G401 (cell line): ENCODE measurements at regions not wholly inside any gene's neighbourhood (a gene's known extent, or its start where the extent isn't known, plus 50 kb on each side); places are given as distances from the start of the nearest gene placed in this dataset.
"Not testable (repeated sequence)": the region's sequence is repeated elsewhere in the genome, so short reads cannot be mapped to it uniquely, and the experiment has no call there.

ENCODE experiments used
- DNase-seq: peaks from one replicate; pipeline ENCODE4 v3.0.0-alpha.2; 2015; ENCODE audit warnings: low spot score
- in situ Hi-C: cut with HindIII; loops from 2 replicates; pipeline ENCODE4 v1.10.0; 2016; ENCODE audit warnings: low sequenced_read_pairs, mixed read lengths

- in situ Hi-C loops, result no loop called here
- DNase-seq, result no peak
These were observed 1267.2 kb downstream of the SLITRK1 start for GRCh38 chr13:82615043-82615442.

- no peak for DNase-seq
- in situ Hi-C loops, result no loop called here
These were observed 1268.2 kb downstream of the SLITRK1 start for GRCh38 chr13:82614086-82614485.

DNA sequence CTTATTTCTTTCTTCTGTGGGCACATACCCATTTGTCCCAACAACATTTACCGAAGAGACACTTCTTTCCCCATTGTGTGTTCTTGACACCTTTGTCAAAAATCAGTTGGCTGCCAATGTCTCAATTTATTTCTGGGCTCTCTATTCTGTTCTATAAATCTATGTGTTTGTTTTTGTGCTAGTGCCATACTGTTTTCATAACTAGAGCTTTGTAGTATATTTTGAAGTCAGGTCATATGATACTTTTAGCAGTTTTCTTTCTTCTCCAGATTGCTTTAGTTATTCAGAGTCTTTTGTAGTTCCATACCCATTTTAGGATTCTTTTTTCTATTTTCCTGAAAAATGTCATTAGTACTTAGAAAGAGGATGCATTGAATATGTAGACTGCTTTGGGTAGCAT, 1276.3 kb downstream of the SLITRK1 start:
- in situ Hi-C loops, result no loop called here
- no peak for DNase-seq

- in situ Hi-C loops, result no loop called here
- no peak for DNase-seq
These were observed 1284.5 kb downstream of the SLITRK1 start for GRCh38 chr13:82597747-82598146.

GRCh38 chr13:82593239-82593638, 1289.0 kb downstream of the SLITRK1 start:
- DNase-seq, result no peak
- in situ Hi-C loops, result no loop called here

DNA sequence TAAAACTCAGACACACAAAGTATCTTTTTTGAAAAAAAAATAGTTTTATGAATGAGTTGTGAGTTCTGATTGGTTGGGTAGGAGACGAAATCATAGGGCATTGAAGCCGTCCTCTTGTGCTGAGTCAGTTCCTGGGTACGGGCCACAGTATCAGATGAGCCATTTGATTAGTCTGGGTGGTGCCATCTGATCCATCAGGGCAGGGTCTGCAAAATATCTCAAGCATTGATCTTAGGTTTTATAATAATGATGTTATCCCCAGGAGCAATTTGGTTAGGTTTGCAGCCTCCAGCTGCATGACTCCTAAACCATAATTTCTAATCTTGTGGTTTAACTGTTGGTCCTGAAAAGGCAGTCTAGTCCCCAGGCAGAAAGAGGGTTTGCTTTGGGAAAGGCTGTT, 1310.6 kb downstream of the SLITRK1 start:
- in situ Hi-C loops, result no loop called here
- DNase-seq, result no peak

DNA sequence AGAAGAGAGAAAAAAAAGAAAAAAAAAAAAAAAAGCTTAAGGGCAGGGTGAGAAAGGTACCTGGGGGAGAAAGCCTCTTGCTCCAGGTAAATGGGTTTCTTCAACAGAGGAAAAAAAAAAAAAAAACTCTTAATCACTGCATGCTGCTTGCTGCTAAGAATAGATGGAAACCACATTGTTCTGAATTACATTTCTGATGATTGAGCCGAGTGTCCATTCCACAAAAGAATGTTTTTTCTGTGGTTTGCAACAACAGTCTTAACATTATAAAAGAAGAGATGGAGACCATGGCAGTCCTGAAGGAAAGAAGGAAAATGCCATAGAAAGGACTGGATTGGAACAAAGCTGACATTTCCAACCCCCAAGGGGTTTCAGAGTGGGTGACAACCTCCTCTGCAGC, 1312.7 kb downstream of the SLITRK1 start:
- DNase-seq, result no peak
- in situ Hi-C loops, result no loop called here

GRCh38 chr13:82566864-82567263, 1315.4 kb downstream of the SLITRK1 start:
- in situ Hi-C loops, result no loop called here
- DNase-seq, result no peak

DNA sequence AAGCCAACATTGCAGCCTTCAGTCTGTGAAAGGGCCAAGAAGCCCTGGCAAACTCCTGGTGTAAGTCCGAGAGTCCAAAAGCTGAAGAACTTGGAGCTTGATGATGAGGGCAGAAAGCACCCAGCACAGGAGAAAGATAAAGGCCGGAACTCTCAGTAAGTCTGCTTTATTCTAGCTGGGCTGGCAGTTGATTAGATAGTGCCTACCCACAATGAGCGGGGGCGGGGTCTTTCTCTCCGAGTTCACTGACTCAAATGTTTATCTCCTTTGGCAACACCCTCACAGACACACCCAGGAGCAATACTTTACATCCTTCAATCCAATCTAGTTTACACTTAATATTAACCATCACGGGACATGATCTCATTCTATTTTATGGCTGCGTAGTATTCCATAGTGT, 1317.1 kb downstream of the SLITRK1 start:
- in situ Hi-C loops, result no loop called here
- no peak for DNase-seq

- no peak for DNase-seq
- in situ Hi-C loops, result no loop called here
These were observed 1321.4 kb downstream of the SLITRK1 start for GRCh38 chr13:82560889-82561288.

DNA sequence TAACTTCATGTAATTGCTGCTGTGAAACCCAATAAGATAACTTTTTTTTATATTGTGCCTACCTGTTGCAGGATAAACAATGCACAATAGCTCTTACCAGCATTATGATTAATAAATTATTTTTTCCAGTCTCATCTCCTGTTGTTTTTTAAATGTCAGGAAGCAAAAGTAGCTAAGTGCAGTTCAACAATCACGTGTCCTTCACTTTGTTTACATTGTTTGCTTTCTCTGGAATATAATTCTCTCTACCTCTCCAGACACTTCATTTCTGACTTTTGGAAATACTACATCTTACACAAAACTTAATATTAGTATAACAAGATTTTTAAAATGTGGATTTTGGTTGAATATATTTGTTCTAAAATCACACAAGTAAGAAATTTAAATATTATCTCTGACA, 1359.4 kb downstream of the SLITRK1 start:
- DNase-seq, result no peak
- in situ Hi-C loops, result no loop called here

DNA sequence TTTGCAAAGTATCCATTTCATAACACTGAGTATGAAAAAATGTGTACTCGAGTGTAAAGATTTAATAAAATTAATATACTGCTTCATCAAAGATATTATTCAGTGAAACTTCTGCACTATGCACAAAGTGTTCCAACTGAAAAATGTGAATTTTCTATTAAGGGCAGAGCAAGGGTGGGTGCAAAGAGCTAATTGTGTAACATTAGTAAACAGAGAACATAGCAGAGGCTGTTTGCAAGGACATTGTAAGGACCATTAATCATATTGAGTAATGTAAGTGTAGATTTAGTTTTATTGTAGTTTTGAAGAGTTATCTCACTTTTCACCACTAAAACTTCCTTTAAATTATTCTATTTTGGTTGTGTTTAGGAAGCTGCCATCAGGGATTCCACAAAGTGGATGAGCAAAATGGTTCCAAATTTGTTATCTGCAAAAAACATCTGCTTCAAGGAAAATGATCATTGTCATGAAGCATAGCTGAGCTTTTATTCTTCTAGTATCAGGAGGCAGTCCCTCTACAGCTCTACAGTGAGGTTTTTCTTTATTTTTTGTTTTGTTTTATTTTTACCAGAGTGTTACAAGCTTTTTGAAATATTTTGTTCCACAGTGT, 1375.4 kb downstream of the SLITRK1 start:
- in situ Hi-C loops, result no loop called here
- DNase-seq, result no peak

GRCh38 chr13:82501834-82502233, 1380.4 kb downstream of the SLITRK1 start:
- DNase-seq, result no peak
- in situ Hi-C loops, result no loop called here

GRCh38 chr13:82480415-82480814, 1401.9 kb downstream of the SLITRK1 start:
- in situ Hi-C loops, result no loop called here
- no peak for DNase-seq

- in situ Hi-C loops, result no loop called here
- DNase-seq, result no peak
These were observed 1404.8 kb downstream of the SLITRK1 start for GRCh38 chr13:82477436-82477835.

DNA sequence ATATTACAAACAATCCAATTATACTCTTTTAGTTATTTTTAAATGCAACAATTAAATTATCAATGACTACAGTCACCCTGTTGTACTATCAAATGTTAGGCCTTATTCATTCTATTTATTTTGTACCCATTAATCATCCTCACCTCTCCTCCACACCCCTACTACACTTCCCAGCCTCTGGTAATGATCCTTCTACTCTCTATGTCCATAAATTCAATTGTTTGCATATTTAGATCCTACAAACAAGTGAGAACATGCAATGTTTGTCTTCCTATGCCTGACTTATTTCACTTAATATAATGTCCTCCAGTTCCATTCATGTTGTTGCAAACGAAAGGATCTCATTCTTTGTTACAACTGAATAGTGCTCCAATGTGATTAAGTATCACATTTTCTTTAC, 1414.6 kb downstream of the SLITRK1 start:
- in situ Hi-C loops, result no loop called here
- DNase-seq, result no peak

DNA sequence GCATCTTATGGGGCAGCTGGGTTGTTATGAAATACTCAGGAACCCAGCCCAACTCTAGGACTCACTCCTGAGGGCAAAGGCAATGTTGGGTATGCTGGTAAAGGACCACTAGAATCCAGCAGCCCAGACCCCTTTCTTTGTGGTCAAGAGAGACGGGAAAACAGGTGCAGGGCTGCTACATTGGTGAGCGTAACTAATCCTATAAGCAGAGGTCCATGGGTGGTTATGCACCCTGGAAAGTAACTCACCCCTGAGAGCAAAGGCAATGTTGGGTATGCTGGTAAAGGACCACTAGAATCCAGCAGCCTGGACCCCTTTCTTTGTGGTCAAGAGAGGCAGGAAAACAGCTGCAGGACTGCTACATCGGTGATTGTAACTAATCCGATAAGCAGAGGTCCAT, 1422.7 kb downstream of the SLITRK1 start:
- not testable (repeated sequence) for DNase-seq

GRCh38 chr13:82458169-82458568, 1424.1 kb downstream of the SLITRK1 start:
- in situ Hi-C loops, result no loop called here
- DNase-seq, result no peak

More for the DNA sequence above, 1422.7 kb downstream of the SLITRK1 start:
- in situ Hi-C loops, result not testable (repeated sequence)

DNA sequence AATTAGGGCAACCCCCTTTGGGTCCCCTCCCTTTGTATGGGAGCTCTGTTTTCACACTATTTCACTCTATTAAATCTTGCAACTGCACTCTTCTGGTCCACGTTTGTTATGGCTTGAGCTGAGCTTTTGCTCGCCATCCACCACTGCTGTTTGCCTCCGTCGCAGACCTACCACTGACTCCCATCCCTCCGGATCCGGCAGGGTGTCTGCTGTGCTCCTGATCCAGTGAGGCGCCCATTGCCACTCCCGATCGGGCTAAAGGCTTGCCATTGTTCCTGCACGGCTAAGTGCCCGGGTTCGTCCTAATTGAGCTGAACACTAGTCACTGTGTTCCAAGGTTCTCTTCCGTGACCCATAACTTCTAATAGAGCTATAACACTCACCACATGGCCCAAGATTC, 1424.7 kb downstream of the SLITRK1 start:
- in situ Hi-C loops, DNase-seq: not testable (repeated sequence)

DNA sequence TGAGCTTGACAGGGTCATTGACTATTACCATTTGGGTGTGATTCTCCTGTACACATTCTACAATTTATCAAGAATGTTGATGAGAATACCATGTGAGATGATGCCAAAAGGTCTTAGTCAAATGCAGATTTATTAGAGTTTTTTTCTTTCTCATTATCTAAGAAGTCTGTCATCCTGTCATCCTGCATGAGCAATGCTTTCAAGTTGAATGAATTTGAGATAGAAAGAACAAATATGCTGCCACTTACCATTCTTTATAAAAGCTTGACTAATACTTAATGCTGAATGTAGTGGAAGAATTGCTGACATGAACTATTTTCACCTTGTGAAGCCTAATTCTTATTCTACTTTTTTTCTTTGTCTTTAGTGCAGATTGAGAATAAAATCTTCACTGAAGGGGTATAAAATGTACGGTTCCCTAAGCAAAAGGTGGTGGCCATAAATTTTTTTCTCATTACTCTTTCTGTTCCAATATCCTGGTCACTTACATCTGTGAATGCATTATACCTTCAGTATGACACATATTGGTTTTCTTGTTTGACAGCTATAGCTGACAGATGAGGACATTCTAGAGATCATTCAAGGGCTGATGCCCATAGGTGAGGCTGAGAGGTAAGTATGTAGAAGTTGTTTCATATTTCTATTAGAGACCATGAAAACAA, 1434.7 kb downstream of the SLITRK1 start:
- no peak for DNase-seq
- in situ Hi-C loops, result no loop called here
